H1 (cell line): ENCODE measurements at regions not wholly inside any gene's neighbourhood (a gene's known extent, or its start where the extent isn't known, plus 50 kb on each side); places are given as distances from the start of the nearest gene placed in this dataset.

ENCODE experiments used
- CTCF ChIA-PET: fragments of 300-600 bp; sonication (Branson Sonifier 250); formaldehyde crosslinking; loops from one replicate; lab custom pipeline; 2021; ENCODE audit not compliant: partially characterized antibody; lab: Charles Lee
- POLR2A ChIA-PET: fragments of 300-600 bp; sonication (Branson Sonifier 250); formaldehyde crosslinking; loops from one replicate; lab custom pipeline; 2021; ENCODE audit warnings: inconsistent platforms; ENCODE audit not compliant: partially characterized antibody; lab: Charles Lee
- DNase-seq, 2 experiments: peaks; one replicate each; pipeline versions ENCODE4 v3.0.0 to v3.0.0-alpha.2; 2010 to 2022; ENCODE audit warnings: low spot score in 2 of 2, low read depth in 1 of 2, mixed read lengths in 1 of 2
- FAIRE-seq: peaks from 2 replicates; lab custom pipeline; 2011; peaks lifted over from hg19 to GRCh38; lab: Jason Lieb, UNC
- H2AFZ ChIP-seq: 2 replicates; pipeline ENCODE4 v1.8.1; 2012; ENCODE audit warnings: low read length, inconsistent platforms
- H2AK5ac ChIP-seq: 2 replicates; pipeline ENCODE4 v1.6.1; 2013; ENCODE audit warnings: low read depth, low read length
- H2BK120ac ChIP-seq: replicated peaks from 2 replicates; pipeline ENCODE3; 2013; ENCODE audit warnings: low read depth, low read length, inconsistent platforms
- H2BK12ac ChIP-seq: 2 replicates; pipeline ENCODE4 v1.6.1; 2013; ENCODE audit warnings: low read depth, low read length
- H2BK15ac ChIP-seq: 2 replicates; pipeline ENCODE4 v1.6.1; 2013; ENCODE audit warnings: low read length
- H2BK20ac ChIP-seq: 2 replicates; pipeline ENCODE4 v1.6.1; 2013; ENCODE audit warnings: low read length
- H2BK5ac ChIP-seq: 2 replicates; pipeline ENCODE4 v1.6.1; 2013; ENCODE audit warnings: low read depth, low read length
- H3K14ac ChIP-seq: 2 replicates; pipeline ENCODE4 v1.6.1; 2013; ENCODE audit warnings: inconsistent platforms; ENCODE audit not compliant: insufficient read length
- H3K18ac ChIP-seq: 2 replicates; pipeline ENCODE4 v1.6.1; 2013; ENCODE audit warnings: low read length; ENCODE audit errors: extremely low read depth
- H3K23ac ChIP-seq: 2 replicates; pipeline ENCODE4 v1.6.1; 2013; ENCODE audit warnings: inconsistent platforms; ENCODE audit not compliant: insufficient read length
- H3K23me2 ChIP-seq: 2 replicates; pipeline ENCODE4 v1.6.1; 2013; ENCODE audit warnings: low read depth, low read length
- H3K27ac ChIP-seq: 2 replicates; pipeline ENCODE4 v1.6.1; 2011; ENCODE audit warnings: low read depth, low read length, inconsistent platforms
- H3K27me3 ChIP-seq, 4 experiments: replicated peaks in 1 of 4; 1 replicate in 1 of 4; 2 replicates in 3 of 4; pipeline versions ENCODE4 v1.6.1 to v1.8.1; 2011 to 2013; ENCODE audit warnings: low read length in 3 of 4, mild to moderate bottlenecking in 3 of 4, inconsistent platforms in 2 of 4, mixed read lengths in 2 of 4, moderate library complexity in 1 of 4; ENCODE audit not compliant: control insufficient read depth in 3 of 4, insufficient read depth in 3 of 4; ENCODE audit errors: extremely low read depth in 1 of 4
- H3K36me3 ChIP-seq, 4 experiments: 2 replicates each; pipeline versions ENCODE4 v1.6.1 to v1.8.1; 2011 to 2013; ENCODE audit warnings: mild to moderate bottlenecking in 4 of 4, low read length in 3 of 4, moderate library complexity in 2 of 4, control low read depth in 1 of 4, inconsistent platforms in 1 of 4; ENCODE audit not compliant: insufficient read depth in 4 of 4, control insufficient read depth in 2 of 4
- H3K4ac ChIP-seq: replicated peaks from 2 replicates; pipeline ENCODE3; 2013; ENCODE audit warnings: low read length, low read depth, mixed read lengths, inconsistent platforms; ENCODE audit not compliant: insufficient read length
- H3K4me1 ChIP-seq, 4 experiments: replicated peaks in 1 of 4; 1 replicate in 1 of 4; 2 replicates in 3 of 4; pipeline versions ENCODE4 v1.6.1 to v1.8.1; 2011 to 2013; ENCODE audit warnings: low read length in 3 of 4, inconsistent platforms in 2 of 4, mixed read lengths in 1 of 4; ENCODE audit not compliant: insufficient read depth in 4 of 4, control insufficient read depth in 3 of 4
- H3K4me2 ChIP-seq, 2 experiments: 2 replicates each; pipeline versions ENCODE4 v1.6.1 to v1.8.1; 2011 to 2013; ENCODE audit warnings: low read depth in 2 of 2, low read length in 2 of 2, control low read depth in 1 of 2, inconsistent platforms in 1 of 2, mild to moderate bottlenecking in 1 of 2; ENCODE audit not compliant: insufficient read depth in 1 of 2
- H3K4me3 ChIP-seq, 4 experiments: fragments of 200-600, 300-600 bp in 1 of 4; sonication (generic), shearing (Covaris generic), sonication (Bioruptor Twin) in 1 of 4; 2 replicates each; pipeline versions ENCODE4 v1.5.1 to v1.8.1; 2011 to 2016; ENCODE audit warnings: low read length in 4 of 4, low read depth in 3 of 4, control low read depth in 2 of 4, inconsistent platforms in 2 of 4, mild to moderate bottlenecking in 2 of 4, mixed read lengths in 1 of 4, moderate library complexity in 1 of 4; ENCODE audit not compliant: insufficient read depth in 2 of 4; ENCODE audit errors: extremely low read depth in 1 of 4
- H3K56ac ChIP-seq: replicated peaks from 2 replicates; pipeline ENCODE3; 2013; ENCODE audit warnings: low read depth, mild to moderate bottlenecking, mixed read lengths, low read length, inconsistent platforms; ENCODE audit not compliant: insufficient read length
- H3K79me1 ChIP-seq: 2 replicates; pipeline ENCODE4 v1.6.1; 2013; ENCODE audit warnings: low read depth, low read length, control low read depth
- H3K79me2 ChIP-seq, 2 experiments: 2 replicates each; pipeline versions ENCODE4 v1.6.1 to v1.8.1; 2012 to 2013; ENCODE audit warnings: low read length in 2 of 2, mild to moderate bottlenecking in 2 of 2, inconsistent platforms in 1 of 2; ENCODE audit not compliant: insufficient read depth in 2 of 2, control insufficient read depth in 1 of 2
- H3K9ac ChIP-seq, 4 experiments: replicated peaks in 1 of 4; 1 replicate in 1 of 4; 2 replicates in 3 of 4; pipeline versions ENCODE4 v1.6.1 to v1.8.1; 2011 to 2013; ENCODE audit warnings: low read depth in 3 of 4, low read length in 3 of 4, control low read depth in 2 of 4, mild to moderate bottlenecking in 2 of 4, moderate library complexity in 2 of 4, inconsistent platforms in 1 of 4; ENCODE audit errors: extremely low read depth in 1 of 4
- H3K9me3 ChIP-seq, 2 experiments: 2 replicates each; pipeline versions ENCODE4 v1.6.1 to v1.8.1; 2012 to 2013; ENCODE audit warnings: mild to moderate bottlenecking in 2 of 2, moderate library complexity in 2 of 2, control low read depth in 1 of 2, inconsistent platforms in 1 of 2, low read depth in 1 of 2, low read length in 1 of 2, mixed read lengths in 1 of 2; ENCODE audit not compliant: insufficient read depth in 2 of 2
- H4K20me1 ChIP-seq, 2 experiments: replicated peaks in 1 of 2; 2 replicates each; pipeline versions ENCODE3 to v1.8.1; 2011 to 2013; ENCODE audit warnings: inconsistent platforms in 2 of 2, low read length in 2 of 2, mild to moderate bottlenecking in 1 of 2; ENCODE audit not compliant: insufficient read depth in 2 of 2, control insufficient read depth in 1 of 2
- H4K5ac ChIP-seq: 2 replicates; pipeline ENCODE4 v1.6.1; 2013; ENCODE audit warnings: low read length, low read depth, mixed read lengths, inconsistent platforms; ENCODE audit not compliant: insufficient read length
- H4K8ac ChIP-seq: 2 replicates; pipeline ENCODE4 v1.8.0; 2013; ENCODE audit warnings: mild to moderate bottlenecking, moderate library complexity, low read length, inconsistent platforms; ENCODE audit not compliant: insufficient read depth; ENCODE audit errors: extremely low read depth
- H4K91ac ChIP-seq: replicated peaks from 2 replicates; pipeline ENCODE3; 2013; ENCODE audit warnings: low read length, mixed read lengths, inconsistent platforms; ENCODE audit not compliant: insufficient read length
- CBX8 ChIP-seq: fragments of 300-800, 300-1000 bp; sonication (generic); IDR thresholded peaks from 2 replicates; pipeline ENCODE4 v1.7.1; 2016; ENCODE audit warnings: low read depth, low read length, borderline replicate concordance
- CHD2 ChIP-seq: IDR thresholded peaks from 2 replicates; pipeline ENCODE4 v1.6.1; 2012; ENCODE audit warnings: low read length, improper control_type of control experiment
- EGR1 ChIP-seq: IDR thresholded peaks from 2 replicates; pipeline ENCODE4 v1.6.1; 2011; ENCODE audit warnings: low read depth, low read length, borderline replicate concordance
- GABPA ChIP-seq: IDR thresholded peaks from 2 replicates; pipeline ENCODE4 v1.6.1; 2011; ENCODE audit warnings: mild to moderate bottlenecking, low read length, moderate library complexity, borderline replicate concordance; ENCODE audit not compliant: insufficient read depth
- KDM1A ChIP-seq: fragments of 200-600, 300-600 bp; sonication (generic); IDR thresholded peaks from 2 replicates; pipeline ENCODE4 v1.7.1; 2016; ENCODE audit warnings: mild to moderate bottlenecking, low read length, borderline replicate concordance
- RXRA ChIP-seq: IDR thresholded peaks from 2 replicates; pipeline ENCODE4 v1.6.1; 2011; ENCODE audit warnings: low read depth, mild to moderate bottlenecking, low read length, moderate library complexity; ENCODE audit not compliant: insufficient read depth
- SAP30 ChIP-seq: fragments of 300-600 bp; sonication (generic); IDR thresholded peaks from 2 replicates; pipeline ENCODE4 v1.7.1; 2012; ENCODE audit warnings: low read length, moderate library complexity, mild to moderate bottlenecking, inconsistent platforms; ENCODE audit not compliant: insufficient read depth, insufficient replicate concordance
- SP2 ChIP-seq: IDR thresholded peaks from 2 replicates; pipeline ENCODE4 v1.6.1; 2012; ENCODE audit warnings: mild to moderate bottlenecking, low read length, inconsistent platforms
- TCF12 ChIP-seq: IDR thresholded peaks from 2 replicates; pipeline ENCODE4 v1.6.1; 2011; ENCODE audit warnings: low read depth, mild to moderate bottlenecking, low read length
- TEAD4 ChIP-seq: IDR thresholded peaks from 2 replicates; pipeline ENCODE4 v1.6.1; 2012; ENCODE audit warnings: low read depth, low read length, inconsistent platforms, mixed read lengths
- WGBS, 2 experiments: shearing (Covaris generic) in 1 of 2; methylation state at CpG; one replicate each; pipeline versions ENCODE4 v1.1.6 to v1.1.7; 2013 to 2015; ENCODE audit warnings: low lambda C conversion rate in 2 of 2, mixed read lengths in 2 of 2, inconsistent platforms in 1 of 2, low coverage in 1 of 2, missing lambda C conversion rate in 1 of 2; ENCODE audit not compliant: insufficient replicate concordance in 2 of 2, insufficient coverage in 1 of 2, insufficient read length in 1 of 2; ENCODE audit errors: extremely low coverage in 1 of 2, missing lambda C conversion rate in 1 of 2; 5-methylcytosine and 5-hydroxymethylcytosine counted together
- TF ChIP-seq, protein P1 (sequence below): IDR thresholded peaks from 2 replicates; pipeline ENCODE4 v1.6.1; 2011; ENCODE audit warnings: low read length, improper control_type of control experiment
- TF ChIP-seq, protein P2 (sequence below): IDR thresholded peaks from 2 replicates; pipeline ENCODE4 v1.6.1; 2012; ENCODE audit warnings: low read length, inconsistent platforms

DNA sequence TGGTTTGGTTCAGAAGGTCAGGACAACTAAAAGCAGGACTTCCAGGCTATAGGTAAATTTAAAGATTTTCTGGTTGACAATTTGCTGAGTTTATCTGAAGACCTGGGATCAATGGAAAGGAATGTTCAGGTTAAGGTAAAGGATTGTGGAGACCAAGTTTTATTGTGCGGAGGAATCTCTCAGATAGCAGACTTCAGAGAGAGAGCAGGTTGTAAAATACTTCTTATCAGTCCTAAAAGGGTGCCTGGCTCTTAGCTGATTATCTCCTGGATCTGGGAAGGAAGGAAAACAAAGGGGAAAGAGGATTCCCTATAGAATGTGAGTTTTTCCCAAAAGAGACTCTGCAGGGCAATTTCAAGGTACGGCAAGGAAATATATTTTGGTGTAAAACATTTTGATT lies 851.5 kb downstream of the DACH1 start:
- Histone ChIP-seq H2BK12ac (no peak overlapping the region), H2BK120ac (no peak overlapping the region), H2BK15ac (no peak overlapping the region), H3K9ac (no peak overlapping the region), H3K4ac (no peak overlapping the region), H3K4me1 (no peaks in the 10 kb centered on the region), H3K23me2 (no peaks in the 10 kb centered on the region), H4K20me1 (no peaks in the 10 kb centered on the region), H2BK20ac (no peak overlapping the region), H2AFZ (no peak overlapping the region), H3K23ac (no peak overlapping the region), H3K27me3 (no peaks in the 10 kb centered on the region), H3K56ac (no peak overlapping the region), H4K5ac (no peak overlapping the region), H4K8ac (no peak overlapping the region), H3K9me3 (no peaks in the 10 kb centered on the region), H3K18ac (no peak overlapping the region), H3K36me3 (no peaks in the 10 kb centered on the region), H3K4me2 (no peak overlapping the region), H4K91ac (no peak overlapping the region), H2BK5ac (no peak overlapping the region), H3K79me1 (no peaks in the 10 kb centered on the region), H3K79me2 (no peaks in the 10 kb centered on the region), H3K27ac (no peak overlapping the region), H3K4me3 (no peak overlapping the region), H2AK5ac (no peak overlapping the region), H3K14ac (no peak overlapping the region)
- POLR2A ChIA-PET = no interaction called here
- no peak for DNase-seq
- CTCF ChIA-PET = interaction anchor here (0.7 kb wide), 1 partner anchor 51 kb away, joined by 4 read pairs; no protein-coding TSS in a partner anchor
- WGBS, 2 experiments = 91% methylated on average over 2 of the region's 2 CpGs; no CpG with 5 or more reads in 1 of the 2 experiments
- FAIRE-seq = no peak
- TF ChIP-seq RXRA (no peak), GABPA (no peak), CBX8 (no peak), SAP30 (no peak), KDM1A (no peak), EGR1 (no peak), TCF12 (no peak), TEAD4 (no peak), SP2 (no peak), CHD2 (no peak)
- TF ChIP-seq, protein P1, sequence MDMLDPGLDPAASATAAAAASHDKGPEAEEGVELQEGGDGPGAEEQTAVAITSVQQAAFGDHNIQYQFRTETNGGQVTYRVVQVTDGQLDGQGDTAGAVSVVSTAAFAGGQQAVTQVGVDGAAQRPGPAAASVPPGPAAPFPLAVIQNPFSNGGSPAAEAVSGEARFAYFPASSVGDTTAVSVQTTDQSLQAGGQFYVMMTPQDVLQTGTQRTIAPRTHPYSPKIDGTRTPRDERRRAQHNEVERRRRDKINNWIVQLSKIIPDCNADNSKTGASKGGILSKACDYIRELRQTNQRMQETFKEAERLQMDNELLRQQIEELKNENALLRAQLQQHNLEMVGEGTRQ = no peak
- TF ChIP-seq, protein P2, sequence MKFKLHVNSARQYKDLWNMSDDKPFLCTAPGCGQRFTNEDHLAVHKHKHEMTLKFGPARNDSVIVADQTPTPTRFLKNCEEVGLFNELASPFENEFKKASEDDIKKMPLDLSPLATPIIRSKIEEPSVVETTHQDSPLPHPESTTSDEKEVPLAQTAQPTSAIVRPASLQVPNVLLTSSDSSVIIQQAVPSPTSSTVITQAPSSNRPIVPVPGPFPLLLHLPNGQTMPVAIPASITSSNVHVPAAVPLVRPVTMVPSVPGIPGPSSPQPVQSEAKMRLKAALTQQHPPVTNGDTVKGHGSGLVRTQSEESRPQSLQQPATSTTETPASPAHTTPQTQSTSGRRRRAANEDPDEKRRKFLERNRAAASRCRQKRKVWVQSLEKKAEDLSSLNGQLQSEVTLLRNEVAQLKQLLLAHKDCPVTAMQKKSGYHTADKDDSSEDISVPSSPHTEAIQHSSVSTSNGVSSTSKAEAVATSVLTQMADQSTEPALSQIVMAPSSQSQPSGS = no peak
